Cardiac fibroblast (primary cell): ENCODE measurements at regions not wholly inside any gene's neighbourhood (a gene's known extent, or its start where the extent isn't known, plus 50 kb on each side); places are given as distances from the start of the nearest gene placed in this dataset.

Source experiments
- DNase-seq, 2 donors: peaks; one replicate each; pipeline versions ENCODE4 v3.0.0 to v3.0.0-alpha.2; 2010; ENCODE audit warnings: low read depth in 2 of 2
- H3K4me3 ChIP-seq, 2 donors: replicated peaks in 1 of 2; 1 replicate in 1 of 2; 2 replicates in 1 of 2; pipeline ENCODE4 v1.5.1; 2011; ENCODE audit warnings: low read depth in 2 of 2, low read length in 2 of 2, mild to moderate bottlenecking in 2 of 2, moderate library complexity in 1 of 2
- TF ChIP-seq, protein P1 (sequence below): IDR thresholded peaks from one replicate; pipeline ENCODE4 v1.5.1; 2011; ENCODE audit warnings: low read depth, mild to moderate bottlenecking, low read length, inconsistent platforms

DNA sequence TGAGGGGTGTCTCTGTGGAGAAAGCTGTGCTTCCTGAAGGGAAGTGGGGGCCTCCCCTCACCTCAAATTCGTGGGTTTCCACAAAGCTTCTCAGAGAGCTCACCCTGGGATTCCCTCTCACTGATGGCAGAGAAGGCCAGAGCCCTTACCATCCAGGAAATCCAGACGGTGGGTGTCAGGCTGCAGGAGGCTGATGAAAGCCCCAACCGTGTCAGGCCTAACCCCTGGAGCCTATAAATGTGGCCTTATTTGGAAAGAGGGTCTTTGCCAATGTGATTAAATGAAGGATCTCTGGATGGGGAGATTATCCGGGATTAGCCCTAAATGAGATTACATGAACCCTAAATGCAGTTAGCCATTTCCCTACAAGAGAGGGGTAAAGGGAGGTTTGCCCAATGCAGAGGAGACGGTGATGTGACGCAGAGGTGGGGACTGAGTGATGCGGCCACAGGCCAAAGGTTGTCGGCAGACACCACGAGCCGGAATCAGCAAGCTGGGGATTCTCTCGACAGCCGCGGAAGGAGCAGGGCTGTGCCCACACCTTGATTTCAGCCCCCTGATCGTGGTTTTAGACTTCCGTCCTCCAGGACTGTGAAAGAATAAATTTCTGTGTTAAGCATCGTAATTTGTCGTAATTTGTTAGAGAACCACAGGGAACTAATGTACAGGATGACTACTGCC is 82.6 kb downstream of the TOMM20 start:
- H3K4me3 ChIP-seq = no peak overlapping the region
- TF ChIP-seq, protein P1, sequence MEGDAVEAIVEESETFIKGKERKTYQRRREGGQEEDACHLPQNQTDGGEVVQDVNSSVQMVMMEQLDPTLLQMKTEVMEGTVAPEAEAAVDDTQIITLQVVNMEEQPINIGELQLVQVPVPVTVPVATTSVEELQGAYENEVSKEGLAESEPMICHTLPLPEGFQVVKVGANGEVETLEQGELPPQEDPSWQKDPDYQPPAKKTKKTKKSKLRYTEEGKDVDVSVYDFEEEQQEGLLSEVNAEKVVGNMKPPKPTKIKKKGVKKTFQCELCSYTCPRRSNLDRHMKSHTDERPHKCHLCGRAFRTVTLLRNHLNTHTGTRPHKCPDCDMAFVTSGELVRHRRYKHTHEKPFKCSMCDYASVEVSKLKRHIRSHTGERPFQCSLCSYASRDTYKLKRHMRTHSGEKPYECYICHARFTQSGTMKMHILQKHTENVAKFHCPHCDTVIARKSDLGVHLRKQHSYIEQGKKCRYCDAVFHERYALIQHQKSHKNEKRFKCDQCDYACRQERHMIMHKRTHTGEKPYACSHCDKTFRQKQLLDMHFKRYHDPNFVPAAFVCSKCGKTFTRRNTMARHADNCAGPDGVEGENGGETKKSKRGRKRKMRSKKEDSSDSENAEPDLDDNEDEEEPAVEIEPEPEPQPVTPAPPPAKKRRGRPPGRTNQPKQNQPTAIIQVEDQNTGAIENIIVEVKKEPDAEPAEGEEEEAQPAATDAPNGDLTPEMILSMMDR = no peak
- no peak for DNase-seq

DNA sequence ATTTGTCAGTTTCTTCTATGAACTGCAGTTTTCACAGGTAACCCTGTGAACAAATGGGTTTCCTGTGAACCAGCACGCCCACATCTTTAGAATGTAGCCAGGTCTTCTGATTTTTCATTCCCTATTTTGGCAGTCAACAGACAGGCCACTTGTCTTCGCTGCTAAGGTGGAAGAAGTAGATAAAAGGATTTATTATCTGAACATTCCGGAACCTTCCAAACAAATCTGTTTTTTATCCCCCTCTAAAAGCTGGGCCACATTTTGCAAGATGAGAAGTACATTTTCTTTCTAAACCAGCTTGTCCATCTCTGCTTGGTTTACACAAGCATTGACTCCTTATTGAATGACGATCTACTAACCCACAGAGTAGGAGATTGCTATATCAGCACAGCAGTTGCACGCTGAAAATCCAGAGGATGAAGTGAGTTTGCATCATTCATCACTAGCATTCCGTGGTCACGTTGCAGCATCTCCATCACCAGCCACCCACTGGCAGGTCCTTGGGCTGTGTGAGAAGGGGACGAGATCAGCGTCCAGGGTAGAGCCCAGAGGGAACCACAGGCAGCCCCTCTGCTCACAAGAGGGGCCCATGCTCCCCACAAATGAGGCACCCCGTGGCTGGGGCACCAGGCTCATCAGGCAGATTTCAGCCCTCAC is 83.5 kb downstream of the TOMM20 start:
- no peak overlapping the region for H3K4me3 ChIP-seq
- TF ChIP-seq, protein P1 = no peak
- DNase-seq = no peak

DNA sequence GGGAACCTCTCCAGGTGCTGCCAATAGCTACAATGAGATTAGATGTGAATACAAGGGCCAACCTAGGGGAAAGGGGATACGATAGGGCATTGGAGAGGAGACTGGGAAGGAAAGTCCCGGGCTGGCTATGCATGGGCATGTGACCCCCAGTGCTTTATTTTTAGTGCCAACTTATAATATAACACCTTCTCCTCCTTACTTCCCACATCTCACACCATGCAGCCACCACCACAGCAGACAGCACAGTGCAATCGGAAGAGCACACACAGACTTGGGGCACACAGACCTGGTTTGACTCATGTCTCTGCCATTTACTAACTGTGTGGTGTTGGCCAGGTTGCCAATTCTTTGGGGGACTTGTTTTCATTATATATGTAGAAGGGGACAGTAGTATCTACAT is 85.4 kb downstream of the TOMM20 start:
- DNase-seq = no peak
- no peak overlapping the region for H3K4me3 ChIP-seq
- TF ChIP-seq, protein P1 = no peak

DNA sequence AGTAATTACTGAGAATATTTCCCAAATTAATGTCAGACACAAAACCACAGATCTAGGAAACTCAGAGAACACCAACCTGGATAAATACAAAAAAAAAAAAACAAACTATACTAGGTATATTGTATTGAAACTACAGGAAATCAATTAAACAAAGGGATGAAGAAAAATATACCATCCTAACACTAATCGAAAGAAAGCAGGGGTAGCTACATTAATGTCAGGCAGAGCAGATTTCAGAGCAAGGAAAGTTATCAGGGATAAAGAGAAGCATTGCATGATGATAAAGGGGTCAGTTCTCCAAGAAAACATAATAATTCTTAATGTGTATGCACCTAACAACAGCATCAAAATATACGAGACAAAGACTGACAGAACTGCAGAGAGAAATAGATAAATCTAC is 89.9 kb downstream of the TOMM20 start:
- H3K4me3 ChIP-seq = no peak overlapping the region
- no peak for DNase-seq
- TF ChIP-seq, protein P1 = no peak

DNA sequence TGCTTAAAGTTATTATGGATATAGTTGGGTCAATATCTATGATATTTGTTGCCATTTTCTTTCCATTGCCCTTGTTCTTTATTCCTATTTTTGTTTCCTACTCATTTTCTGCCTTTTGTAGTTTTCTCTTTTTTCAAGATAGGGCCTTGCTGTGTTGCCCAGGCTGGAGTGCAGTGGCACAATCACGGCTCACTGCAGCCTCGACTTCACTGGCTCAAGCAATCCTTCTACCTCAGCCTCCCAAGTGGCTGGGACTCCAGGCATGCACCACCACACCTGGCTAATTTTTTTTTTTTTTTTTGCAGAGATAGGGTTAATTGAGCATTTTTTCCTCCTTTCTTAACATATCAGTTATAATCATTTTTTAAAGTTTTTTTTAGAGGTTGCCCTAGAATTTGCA is 92.7 kb downstream of the TOMM20 start:
- no peak for DNase-seq
- TF ChIP-seq, protein P1 = no peak
- H3K4me3 ChIP-seq = no peak overlapping the region

DNA sequence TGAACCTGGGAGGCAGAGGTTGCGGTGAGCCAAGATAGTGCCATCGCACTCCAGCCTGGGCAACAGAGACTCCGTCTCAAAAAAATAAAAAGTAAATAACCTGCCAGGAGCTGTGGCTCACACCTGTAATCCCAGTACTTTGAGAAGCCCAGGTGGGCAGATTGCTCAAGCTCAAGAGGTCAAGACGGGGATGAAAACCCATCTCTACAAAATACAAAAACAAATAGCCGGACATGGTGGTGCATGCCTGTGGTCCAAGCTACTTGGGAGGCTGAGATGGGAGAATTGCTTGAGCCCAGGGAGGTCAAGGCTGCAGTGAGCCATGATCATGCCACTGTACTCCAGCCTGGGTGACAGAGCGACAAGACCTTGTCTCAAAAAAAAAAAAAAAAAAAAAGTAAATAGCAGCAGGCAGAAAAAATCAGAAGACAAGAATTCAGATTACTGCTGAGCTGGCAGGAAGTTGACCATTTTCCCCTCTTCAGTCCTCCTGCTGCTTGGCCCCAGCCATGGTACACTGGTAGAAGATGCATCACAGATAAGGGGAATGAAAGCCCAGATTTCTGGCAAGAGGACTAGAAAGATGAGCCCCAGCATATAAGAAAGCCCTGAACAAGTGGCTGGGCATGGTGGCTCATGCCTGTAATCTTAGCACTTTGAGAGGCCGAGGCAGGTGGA is 97.6 kb downstream of the TOMM20 start:
- TF ChIP-seq, protein P1 = no peak
- no peak overlapping the region for H3K4me3 ChIP-seq
- DNase-seq = no peak
